ENCODE measurements at regions not wholly inside any gene's neighbourhood (a gene's known extent, or its start where the extent isn't known, plus 50 kb on each side); places are given as distances from the start of the nearest gene placed in this dataset.

DNA sequence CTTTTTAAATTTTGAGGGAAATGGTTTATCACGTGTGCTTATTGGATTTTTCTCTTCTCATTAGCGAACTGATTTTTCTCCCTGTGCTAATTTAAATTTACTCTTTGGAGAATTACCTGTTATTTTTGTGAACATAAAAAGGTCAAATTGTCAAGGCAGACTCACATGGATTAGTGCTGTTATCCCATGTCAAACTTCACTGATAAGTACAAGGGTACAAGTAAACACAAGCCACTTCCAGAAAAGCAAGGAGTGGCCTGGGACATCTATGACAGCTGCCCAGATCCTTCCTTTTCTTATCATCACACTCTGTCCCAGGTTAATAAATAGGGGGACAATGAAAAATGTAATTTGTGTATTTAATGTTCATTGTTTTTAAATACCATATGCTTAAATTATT is 901.2 kb downstream of the LTN1 start:
- no peak for TF ChIP-seq EZH2 (IDR thresholded peaks at IDR 0.05; ENCODE audit: borderline replicate concordance, low read depth, low read length, severe bottlenecking)
- TF ChIP-seq, protein P1, sequence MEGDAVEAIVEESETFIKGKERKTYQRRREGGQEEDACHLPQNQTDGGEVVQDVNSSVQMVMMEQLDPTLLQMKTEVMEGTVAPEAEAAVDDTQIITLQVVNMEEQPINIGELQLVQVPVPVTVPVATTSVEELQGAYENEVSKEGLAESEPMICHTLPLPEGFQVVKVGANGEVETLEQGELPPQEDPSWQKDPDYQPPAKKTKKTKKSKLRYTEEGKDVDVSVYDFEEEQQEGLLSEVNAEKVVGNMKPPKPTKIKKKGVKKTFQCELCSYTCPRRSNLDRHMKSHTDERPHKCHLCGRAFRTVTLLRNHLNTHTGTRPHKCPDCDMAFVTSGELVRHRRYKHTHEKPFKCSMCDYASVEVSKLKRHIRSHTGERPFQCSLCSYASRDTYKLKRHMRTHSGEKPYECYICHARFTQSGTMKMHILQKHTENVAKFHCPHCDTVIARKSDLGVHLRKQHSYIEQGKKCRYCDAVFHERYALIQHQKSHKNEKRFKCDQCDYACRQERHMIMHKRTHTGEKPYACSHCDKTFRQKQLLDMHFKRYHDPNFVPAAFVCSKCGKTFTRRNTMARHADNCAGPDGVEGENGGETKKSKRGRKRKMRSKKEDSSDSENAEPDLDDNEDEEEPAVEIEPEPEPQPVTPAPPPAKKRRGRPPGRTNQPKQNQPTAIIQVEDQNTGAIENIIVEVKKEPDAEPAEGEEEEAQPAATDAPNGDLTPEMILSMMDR (IDR thresholded peaks at IDR 0.05; ENCODE audit: borderline replicate concordance, extremely low read depth, low read length, poor library complexity, severe bottlenecking) = no peak
